Loucy (cell line): ENCODE measurements at regions not wholly inside any gene's neighbourhood (a gene's known extent, or its start where the extent isn't known, plus 50 kb on each side); places are given as distances from the start of the nearest gene placed in this dataset.

Source experiments
- EZH2phosphoT487 ChIP-seq: fragments of 200-600 bp; IDR thresholded peaks from 2 replicates; pipeline ENCODE4 v1.6.1; 2018; ENCODE audit warnings: antibody characterized with exemption, mild to moderate bottlenecking, moderate library complexity, borderline replicate concordance
- TF ChIP-seq, protein P1 (sequence below): fragments of 200-600 bp; sonication (generic); conservative IDR thresholded peaks from 2 replicates; pipeline ENCODE4 v1.5.1; 2014; ENCODE audit warnings: mild to moderate bottlenecking, antibody characterized with exemption, low read length

GRCh38 chr20:57013741-57014140, 252.7 kb downstream of the BMP7 start:
- TF ChIP-seq, protein P1, sequence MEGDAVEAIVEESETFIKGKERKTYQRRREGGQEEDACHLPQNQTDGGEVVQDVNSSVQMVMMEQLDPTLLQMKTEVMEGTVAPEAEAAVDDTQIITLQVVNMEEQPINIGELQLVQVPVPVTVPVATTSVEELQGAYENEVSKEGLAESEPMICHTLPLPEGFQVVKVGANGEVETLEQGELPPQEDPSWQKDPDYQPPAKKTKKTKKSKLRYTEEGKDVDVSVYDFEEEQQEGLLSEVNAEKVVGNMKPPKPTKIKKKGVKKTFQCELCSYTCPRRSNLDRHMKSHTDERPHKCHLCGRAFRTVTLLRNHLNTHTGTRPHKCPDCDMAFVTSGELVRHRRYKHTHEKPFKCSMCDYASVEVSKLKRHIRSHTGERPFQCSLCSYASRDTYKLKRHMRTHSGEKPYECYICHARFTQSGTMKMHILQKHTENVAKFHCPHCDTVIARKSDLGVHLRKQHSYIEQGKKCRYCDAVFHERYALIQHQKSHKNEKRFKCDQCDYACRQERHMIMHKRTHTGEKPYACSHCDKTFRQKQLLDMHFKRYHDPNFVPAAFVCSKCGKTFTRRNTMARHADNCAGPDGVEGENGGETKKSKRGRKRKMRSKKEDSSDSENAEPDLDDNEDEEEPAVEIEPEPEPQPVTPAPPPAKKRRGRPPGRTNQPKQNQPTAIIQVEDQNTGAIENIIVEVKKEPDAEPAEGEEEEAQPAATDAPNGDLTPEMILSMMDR = no peak
- no peak for TF ChIP-seq EZH2phosphoT487
